Activated gamma-delta T cell treated with anti-CD3 and anti-CD28 coated beads, Interleukin-2, amount 50 U/mL, for 16 hours (primary cell): ENCODE measurements at regions not wholly inside any gene's neighbourhood (a gene's known extent, or its start where the extent isn't known, plus 50 kb on each side); places are given as distances from the start of the nearest gene placed in this dataset.

Experiments
- DNase-seq: peaks from one replicate; pipeline ENCODE4 v3.0.0-alpha.2; 2020; ENCODE audit warnings: low read depth

DNA sequence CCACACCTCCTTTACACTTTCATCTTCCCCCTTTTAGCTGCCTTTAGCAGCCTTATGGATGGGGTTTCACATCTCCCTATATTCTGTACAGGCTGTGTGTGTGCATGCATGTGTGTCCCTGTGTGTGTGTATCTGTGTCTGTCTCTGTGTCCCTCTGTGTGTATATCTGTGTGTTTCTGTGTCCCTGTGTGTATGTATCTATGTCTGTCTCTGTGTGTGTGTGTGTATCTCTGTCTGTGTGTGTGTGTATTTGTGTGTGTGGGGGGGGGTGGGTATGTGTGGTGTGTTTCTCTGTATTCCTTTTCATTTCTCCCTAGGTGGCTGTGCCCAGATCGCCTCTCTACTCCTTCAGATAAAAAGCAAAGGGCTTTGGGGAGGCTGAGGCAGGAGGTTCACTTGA, 52.2 kb upstream of the CD83 start:
- no peak for DNase-seq

GRCh38 chr6:14066782-14067406, 50.7 kb upstream of the CD83 start:
- no peak for DNase-seq

- no peak for DNase-seq
These were observed 49.9 kb upstream of the CD83 start for GRCh38 chr6:14067656-14068055.
